ENCODE measurements at regions not wholly inside any gene's neighbourhood (a gene's known extent, or its start where the extent isn't known, plus 50 kb on each side); places are given as distances from the start of the nearest gene placed in this dataset.

DNA sequence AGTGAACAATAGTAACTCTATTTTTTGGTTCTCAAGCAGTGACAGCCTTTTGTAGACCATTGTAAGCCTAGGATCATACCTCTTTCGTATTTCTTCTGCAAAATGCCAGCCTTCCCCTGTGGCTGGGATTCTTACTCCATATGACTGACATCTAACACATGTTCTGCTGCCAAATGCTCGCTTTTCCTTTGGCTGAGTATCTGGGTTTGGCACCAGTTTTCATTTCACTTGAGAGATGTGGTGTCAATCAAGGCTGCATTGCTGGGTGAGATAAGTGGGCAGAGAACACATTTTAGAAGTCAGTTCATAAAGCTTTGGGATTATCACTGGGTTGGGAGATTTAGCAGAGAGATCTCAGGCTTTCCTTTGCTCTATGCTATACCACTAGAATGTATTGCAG lies 514.7 kb upstream of the SGO1 start:
- WGBS, 2 donors = 28 to 81% methylated on average over 2 of the region's 2 CpGs
- H3K4me1 ChIP-seq = no peaks in the 10 kb centered on the region
- no peak for DNase-seq
- no peaks in the 10 kb centered on the region for H3K9me3 ChIP-seq
- TF ChIP-seq CTCF (IDR thresholded peaks at IDR 0.05) = no peak
- TF ChIP-seq POLR2A (IDR thresholded peaks at IDR 0.05) = no peak
- H3K27ac ChIP-seq = no peak overlapping the region
- H3K36me3 ChIP-seq (ENCODE audit: low read depth, missing control alignments) = no peaks in the 10 kb centered on the region
- intact Hi-C loops (cut with DNase I; ENCODE audit: low total_unique reads) = no loop called here
- no peak overlapping the region for H3K4me3 ChIP-seq
- H3K27me3 ChIP-seq = no peaks in the 10 kb centered on the region

GRCh38 chr3:20698896-20699295 lies 512.9 kb upstream of the SGO1 start:
- WGBS, 2 donors = 84 to 90% methylated on average over 5 of the region's 5 CpGs
- TF ChIP-seq CTCF (IDR thresholded peaks at IDR 0.05) = no peak
- TF ChIP-seq POLR2A (IDR thresholded peaks at IDR 0.05) = no peak
- Histone ChIP-seq H3K27me3 (no peaks in the 10 kb centered on the region), H3K9me3 (no peaks in the 10 kb centered on the region), H3K4me3 (no peak overlapping the region), H3K27ac (no peak overlapping the region), H3K4me1 (no peaks in the 10 kb centered on the region), H3K36me3 (ENCODE audit: low read depth, missing control alignments) (no peaks in the 10 kb centered on the region)
- intact Hi-C loops (cut with DNase I; ENCODE audit: low total_unique reads) = no loop called here
- DNase-seq = no peak

DNA sequence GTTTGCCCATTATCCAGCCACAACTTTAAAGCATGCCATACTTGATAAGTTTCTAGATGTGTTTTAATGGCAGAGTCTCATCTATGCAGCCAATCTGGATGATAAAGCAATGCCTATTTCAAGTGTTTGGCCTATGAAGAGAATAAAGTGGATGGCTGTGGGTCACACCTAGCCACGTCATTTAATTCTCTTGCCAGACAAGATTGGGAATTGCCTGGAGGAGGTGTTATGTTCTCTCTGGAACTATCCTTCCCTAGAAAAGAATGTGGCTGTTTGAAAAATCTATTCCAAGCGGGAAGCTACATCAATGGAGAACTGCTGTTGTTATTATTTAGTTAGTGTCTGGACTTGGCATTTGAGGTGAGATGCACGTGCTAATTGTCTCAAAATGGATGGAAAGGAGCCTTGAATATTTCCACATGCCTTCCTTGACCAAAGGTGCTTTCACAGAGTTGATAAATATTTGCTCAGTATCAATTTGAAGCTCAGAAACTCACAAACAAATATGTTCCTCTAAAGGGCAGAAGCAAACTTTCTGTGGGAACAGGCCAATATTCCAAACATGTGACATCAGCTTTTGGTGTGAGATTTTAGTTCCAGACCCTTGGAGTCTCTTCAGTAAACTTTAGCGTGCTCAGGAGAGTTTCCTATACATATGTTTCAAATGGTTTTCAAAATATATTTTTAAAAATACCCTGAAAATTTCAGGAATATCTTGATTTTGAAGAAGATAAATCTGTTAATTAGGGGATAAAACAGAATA lies 510.6 kb upstream of the SGO1 start:
- DNase-seq = no peak
- no peaks in the 10 kb centered on the region for H3K9me3 ChIP-seq
- no peak overlapping the region for H3K27ac ChIP-seq
- no peak overlapping the region for H3K4me3 ChIP-seq
- no peaks in the 10 kb centered on the region for H3K36me3 ChIP-seq (ENCODE audit: low read depth, missing control alignments)
- 68 to 73% methylated on average over 4 of the region's 4 CpGs for WGBS, 2 donors
- TF ChIP-seq POLR2A (IDR thresholded peaks at IDR 0.05) = no peak
- no peak for TF ChIP-seq CTCF (IDR thresholded peaks at IDR 0.05)
- intact Hi-C loops (cut with DNase I; ENCODE audit: low total_unique reads) = no loop called here
- no peaks in the 10 kb centered on the region for H3K27me3 ChIP-seq
- H3K4me1 ChIP-seq = no peaks in the 10 kb centered on the region

GRCh38 chr3:20692675-20693074 lies 506.7 kb upstream of the SGO1 start:
- intact Hi-C loops (cut with DNase I; ENCODE audit: low total_unique reads) = no loop called here
- Histone ChIP-seq H3K27ac (no peak overlapping the region), H3K9me3 (no peaks in the 10 kb centered on the region), H3K36me3 (ENCODE audit: low read depth, missing control alignments) (no peaks in the 10 kb centered on the region), H3K27me3 (no peaks in the 10 kb centered on the region), H3K4me1 (no peaks in the 10 kb centered on the region), H3K4me3 (no peak overlapping the region)
- WGBS, 2 donors = 50 to 60% methylated on average over 2 of the region's 2 CpGs
- DNase-seq = no peak
- no peak for TF ChIP-seq POLR2A (IDR thresholded peaks at IDR 0.05)
- no peak for TF ChIP-seq CTCF (IDR thresholded peaks at IDR 0.05)

GRCh38 chr3:20683910-20684309 lies 497.9 kb upstream of the SGO1 start:
- Histone ChIP-seq H3K9me3 (no peaks in the 10 kb centered on the region), H3K36me3 (ENCODE audit: low read depth, missing control alignments) (no peaks in the 10 kb centered on the region), H3K4me3 (no peak overlapping the region), H3K4me1 (no peaks in the 10 kb centered on the region), H3K27ac (no peak overlapping the region), H3K27me3 (no peaks in the 10 kb centered on the region)
- TF ChIP-seq CTCF (IDR thresholded peaks at IDR 0.05) (no peak), POLR2A (IDR thresholded peaks at IDR 0.05) (no peak)
- DNase-seq = no peak
- intact Hi-C loops (cut with DNase I; ENCODE audit: low total_unique reads) = no loop called here
- WGBS, 2 donors = 46 to 56% methylated on average over 3 of the region's 3 CpGs

Data from testis (tissue), 2 donors.